ENCODE measurements at regions not wholly inside any gene's neighbourhood (a gene's known extent, or its start where the extent isn't known, plus 50 kb on each side); places are given as distances from the start of the nearest gene placed in this dataset.

- TF ChIP-seq CTCF (conservative IDR thresholded peaks at IDR 0.05; ENCODE audit: low read length) (no peak), EZH2phosphoT487 (IDR thresholded peaks at IDR 0.05; ENCODE audit: borderline replicate concordance) (no peak)
Measured at GRCh38 chr3:16708285-16708684, 103.1 kb upstream of the DAZL start.

Measured in Loucy (cell line).